K562 (cell line): ENCODE measurements at regions not wholly inside any gene's neighbourhood (a gene's known extent, or its start where the extent isn't known, plus 50 kb on each side); places are given as distances from the start of the nearest gene placed in this dataset.

Experiments used
- ATAC-seq: fragments of 200-7000 bp; cut with Tn5 transposase; 3 replicates; pipeline ENCODE4 v1.9.1; 2020; ENCODE audit warnings: moderate library complexity
- BruUV-seq: library from RNA; stranded (reverse); fragments of 400-500 nt; replicated peaks from 2 replicates; lab custom pipeline; 2021; lab: Mats Ljungman, UMichigan
- CTCF ChIA-PET: fragments of 300-600 bp; formaldehyde crosslinking; extraction: SDS; loops from one replicate; lab custom pipeline; 2021; ENCODE audit warnings: low intra/inter-chr PET ratio; lab: Yijun Ruan, JAX
- POLR2A ChIA-PET: fragments of 300-600, 350-650 bp; sonication (Branson Sonifier 250); formaldehyde crosslinking; extraction: SDS; loops from one replicate; lab custom pipeline; 2021; ENCODE audit warnings: antibody characterized with exemption, inconsistent platforms; lab: Yijun Ruan, JAX
- DNase-seq, 4 experiments: peaks; one replicate each; pipeline versions ENCODE4 v3.0.0 to v3.0.0-alpha.2; 2011 to 2018; ENCODE audit warnings: low spot score in 3 of 4, mixed read lengths in 3 of 4; ENCODE audit errors: extremely low read depth in 1 of 4
- FAIRE-seq: peaks from 2 replicates; lab custom pipeline; 2011; peaks lifted over from hg19 to GRCh38; lab: Jason Lieb, UNC
- H2AFZ ChIP-seq: 2 replicates; pipeline ENCODE4 v1.6.0; 2011; ENCODE audit warnings: low read depth, low read length, control low read depth, inconsistent platforms
- H3K27ac ChIP-seq: fragments of 200-600 bp; 3 replicates; pipeline ENCODE4 v1.8.0; 2011; ENCODE audit warnings: low read depth, mild to moderate bottlenecking, control low read depth, inconsistent platforms, low read length, moderate library complexity, mixed read lengths; ENCODE audit errors: extremely low read depth
- H3K27me3 ChIP-seq, 2 experiments: fragments of 300-600 bp in 1 of 2; 2 replicates in 1 of 2; 3 replicates in 1 of 2; pipeline versions ENCODE4 v1.6.0 to v1.8.0; 2011; ENCODE audit warnings: inconsistent platforms in 2 of 2, low read length in 2 of 2, mild to moderate bottlenecking in 1 of 2, mixed read lengths in 1 of 2, moderate library complexity in 1 of 2; ENCODE audit not compliant: control insufficient read depth in 2 of 2, insufficient read depth in 2 of 2
- H3K36me3 ChIP-seq: fragments of 300-600 bp; 3 replicates; pipeline ENCODE4 v1.8.0; 2011; ENCODE audit warnings: mild to moderate bottlenecking, low read length, inconsistent platforms; ENCODE audit not compliant: control insufficient read depth, insufficient read depth
- H3K4me1 ChIP-seq, 2 experiments: fragments of 200-600 bp in 1 of 2; replicated peaks in 1 of 2; 2 replicates in 1 of 2; 3 replicates in 1 of 2; pipeline versions ENCODE4 v1.5.1 to v1.8.0; 2011; ENCODE audit warnings: inconsistent platforms in 2 of 2, low read length in 2 of 2, mild to moderate bottlenecking in 1 of 2, mixed read lengths in 1 of 2, moderate library complexity in 1 of 2; ENCODE audit not compliant: control insufficient read depth in 2 of 2, insufficient read depth in 2 of 2
- H3K4me2 ChIP-seq: 2 replicates; pipeline ENCODE4 v1.6.1; 2011; ENCODE audit warnings: low read length, control low read depth, inconsistent platforms, mixed read lengths; ENCODE audit not compliant: insufficient read depth
- H3K4me3 ChIP-seq: fragments of 200-600 bp; sonication (generic), shearing (Covaris generic); 2 replicates; pipeline ENCODE4 v1.5.1; 2016; ENCODE audit warnings: control low read depth, inconsistent platforms
- H3K79me2 ChIP-seq: fragments of 200-600 bp; 3 replicates; pipeline ENCODE4 v1.8.0; 2011; ENCODE audit warnings: low read length, inconsistent platforms; ENCODE audit not compliant: control insufficient read depth, insufficient read depth
- H3K9ac ChIP-seq, 2 experiments: 2 replicates each; pipeline versions ENCODE4 v1.6.0 to v1.6.1; 2011; ENCODE audit warnings: low read depth in 2 of 2, low read length in 2 of 2, control low read depth in 1 of 2, inconsistent platforms in 1 of 2, mild to moderate bottlenecking in 1 of 2, mixed read lengths in 1 of 2; ENCODE audit not compliant: insufficient read depth in 1 of 2
- H3K9me1 ChIP-seq: one replicate; pipeline ENCODE4 v1.6.0; 2011; ENCODE audit warnings: inconsistent platforms, mild to moderate bottlenecking, low read length, moderate library complexity; ENCODE audit not compliant: control insufficient read depth, insufficient read depth
- H3K9me3 ChIP-seq: replicated peaks from 2 replicates; pipeline ENCODE4 v1.5.1; 2011; ENCODE audit warnings: low read depth, low read length, inconsistent platforms; ENCODE audit not compliant: control insufficient read depth, insufficient read depth
- H4K20me1 ChIP-seq: replicated peaks from 2 replicates; pipeline ENCODE4 v1.6.1; 2011; ENCODE audit warnings: low read length, inconsistent platforms, mixed read lengths; ENCODE audit not compliant: control insufficient read depth, insufficient read depth
- ARID3B ChIP-seq: fragments of 250-450 bp; sonication (Bioruptor Pico); IDR thresholded peaks from 2 replicates; pipeline ENCODE4 v1.4.0; 2020; ENCODE audit warnings: borderline replicate concordance
- HNRNPLL ChIP-seq: fragments of 200-400 bp; formaldehyde crosslinking; IDR thresholded peaks from 2 replicates; pipeline ENCODE4 v1.6.1; 2017; ENCODE audit warnings: low read length, low read depth, mild to moderate bottlenecking; ENCODE audit not compliant: poor library complexity, severe bottlenecking
- MXD1 ChIP-seq: fragments of 250-450 bp; sonication (Bioruptor Pico); IDR thresholded peaks from 2 replicates; pipeline ENCODE4 v1.8.0; 2021; ENCODE audit warnings: borderline replicate concordance, mild to moderate bottlenecking, moderate library complexity; ENCODE audit not compliant: poor library complexity, severe bottlenecking
- NFIC ChIP-seq: fragments of 450-650 bp; IDR thresholded peaks from 2 replicates; pipeline ENCODE4 v1.6.1; 2017; ENCODE audit warnings: mild to moderate bottlenecking, inconsistent platforms
- PCBP2 ChIP-seq: fragments of 200-400 bp; formaldehyde crosslinking; IDR thresholded peaks from 2 replicates; pipeline ENCODE4 v1.6.1; 2018; ENCODE audit warnings: low read length, low read depth, mild to moderate bottlenecking, moderate library complexity; ENCODE audit not compliant: poor library complexity, severe bottlenecking
- RBBP5 ChIP-seq: fragments of 200-600 bp; sonication (generic); IDR thresholded peaks from 2 replicates; pipeline ENCODE4 v1.6.1; 2012; ENCODE audit warnings: borderline replicate concordance, mild to moderate bottlenecking, low read length, control low read depth, inconsistent platforms; ENCODE audit not compliant: insufficient read depth, poor library complexity, severe bottlenecking
- RREB1 ChIP-seq: fragments of 250-450 bp; sonication (Bioruptor Pico); IDR thresholded peaks from 2 replicates; pipeline ENCODE4 v1.4.0; 2020
- SMARCA4 ChIP-seq: fragments of 450-650 bp; IDR thresholded peaks from 2 replicates; pipeline ENCODE4 v1.6.1; 2016
- STAT6 ChIP-seq: sonication (generic); formaldehyde crosslinking; IDR thresholded peaks from 2 replicates; pipeline ENCODE4 v1.8.1; 2023; ENCODE audit warnings: mild to moderate bottlenecking, missing genetic modification reagents
- TOE1 ChIP-seq, 2 experiments: fragments of 450-650 bp in 1 of 2; sonication (generic) in 1 of 2; formaldehyde crosslinking in 1 of 2; IDR thresholded peaks; 2 replicates each; pipeline versions ENCODE4 v1.7.1 to v1.8.0; 2016 to 2022; ENCODE audit warnings: borderline replicate concordance in 2 of 2, mild to moderate bottlenecking in 2 of 2, antibody characterized with exemption in 1 of 2, inconsistent platforms in 1 of 2, low read depth in 1 of 2, missing genetic modification reagents in 1 of 2, moderate library complexity in 1 of 2
- U2AF1 ChIP-seq: fragments of 200-400 bp; formaldehyde crosslinking; optimal IDR thresholded peaks from 2 replicates; pipeline ENCODE3; 2017; ENCODE audit warnings: mild to moderate bottlenecking, low read depth, low read length, moderate library complexity
- WGBS: fragments of 100-300 bp; shearing (Covaris generic); methylation state at CpG from one replicate; pipeline ENCODE4 v1.1.6; 2016; ENCODE audit warnings: low coverage, mixed read lengths; ENCODE audit not compliant: insufficient coverage; ENCODE audit errors: missing lambda C conversion rate; 5-methylcytosine and 5-hydroxymethylcytosine counted together
- in situ Hi-C: fragments of 300-500 bp; cut with MboI; formaldehyde crosslinking; loops from 4 replicates; pipeline ENCODE4 v1.15.0; 2018; ENCODE audit warnings: inconsistent platforms, mixed read lengths
- intact Hi-C: fragments of 100-400 bp; cut with micrococcal nuclease; formaldehyde crosslinking; loops from 2 replicates; pipeline ENCODE4 v1.14.2; 2022

GRCh38 chr13:73273276-73273675 is 214.5 kb downstream of the KLF5 start:
- no peak for DNase-seq
- ATAC-seq: no peak
- H3K4me3 ChIP-seq: no peak overlapping the region
- FAIRE-seq: no peak
- no TSS peak for BruUV-seq
- H3K27ac ChIP-seq: no peak overlapping the region
- no peak overlapping the region for H3K4me2 ChIP-seq
- intact Hi-C loops (no loop called here), in situ Hi-C loops (no loop called here)
- no peak overlapping the region for H2AFZ ChIP-seq
- H3K4me1 ChIP-seq: no peaks in the 10 kb centered on the region
- H3K27me3 ChIP-seq: no peaks in the 10 kb centered on the region
- ChIA-PET POLR2A (no interaction called here), CTCF (no interaction called here)
- H3K9ac ChIP-seq: no peak overlapping the region
- no peaks in the 10 kb centered on the region for H3K9me3 ChIP-seq
- no peaks in the 10 kb centered on the region for H3K9me1 ChIP-seq
- H4K20me1 ChIP-seq: no peaks in the 10 kb centered on the region
- H3K79me2 ChIP-seq: no peaks in the 10 kb centered on the region
- H3K36me3 ChIP-seq: no peaks in the 10 kb centered on the region
- WGBS: 0% methylated on average over 1 of the region's 1 CpG
- TF ChIP-seq MXD1 (CRISPR knock-in tag) (no peak), ARID3B (no peak), RREB1 (CRISPR knock-in tag) (no peak), U2AF1 (no peak), HNRNPLL (no peak), PCBP2 (no peak), SMARCA4 (no peak), TOE1 (IDR thresholded peaks at IDR 0.05; ENCODE audit: borderline replicate concordance) (no peak), TOE1 (CRISPR knock-in tag; IDR thresholded peaks at IDR 0.05; ENCODE audit: borderline replicate concordance, low read depth) (no peak), NFIC (no peak), STAT6 (CRISPR knock-in tag) (no peak), RBBP5 (no peak)
